ENCODE measurements at regions not wholly inside any gene's neighbourhood (a gene's known extent, or its start where the extent isn't known, plus 50 kb on each side); places are given as distances from the start of the nearest gene placed in this dataset.

DNA sequence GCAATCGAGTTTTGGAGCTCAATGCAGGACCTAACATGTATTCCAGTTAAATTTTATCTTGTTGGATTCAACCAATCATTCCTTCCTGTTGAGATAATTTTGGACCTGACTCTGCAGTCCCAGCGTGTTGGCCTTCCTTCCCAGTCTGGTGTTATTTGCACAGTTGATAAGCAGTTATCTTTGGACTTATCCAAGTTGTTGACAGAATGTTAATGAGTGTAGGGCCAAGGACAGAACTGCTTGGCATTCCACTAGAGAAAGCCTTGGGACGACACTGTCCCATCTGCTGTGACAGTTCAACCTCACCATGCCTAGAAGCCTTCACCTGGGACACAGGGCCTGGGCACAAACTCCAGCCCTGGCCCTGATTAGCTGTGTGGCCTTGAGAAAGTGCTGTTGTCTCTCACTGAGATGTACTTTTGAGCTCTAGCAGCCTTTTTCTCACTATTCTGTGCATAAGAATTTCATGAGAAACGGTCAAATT is 104.1 kb upstream of the SLC25A33 start (continued):
- TF ChIP-seq ZNF781 (CRISPR knock-in tag; IDR thresholded peaks at IDR 0.05; ENCODE audit: borderline replicate concordance, not compliant biosample characterization) (no peak), ZNF30 (CRISPR knock-in tag; IDR thresholded peaks at IDR 0.05) (no peak), CREM (IDR thresholded peaks at IDR 0.05) (peak; percentile 88), CREM (CRISPR knock-in tag; IDR thresholded peaks at IDR 0.05) (no peak), DR1 (CRISPR knock-in tag; IDR thresholded peaks at IDR 0.05) (no peak), RFXAP (CRISPR knock-in tag; IDR thresholded peaks at IDR 0.05; ENCODE audit: borderline replicate concordance) (peak; percentile 69; the same call in 1 of the 2 replicates), ZNF296 (CRISPR knock-in tag; conservative IDR thresholded peaks at IDR 0.05) (no peak), KLF9 (CRISPR knock-in tag; IDR thresholded peaks at IDR 0.05; ENCODE audit: low read depth) (no peak), DNMT3B (CRISPR knock-in tag; conservative IDR thresholded peaks at IDR 0.05) (no peak), FIP1L1 (IDR thresholded peaks at IDR 0.05; ENCODE audit: borderline replicate concordance, insufficient read depth, low read depth, low read length) (no peak), BRCA1 (CRISPR knock-in tag; IDR thresholded peaks at IDR 0.05) (no peak), NFRKB (IDR thresholded peaks at IDR 0.05) (no peak), SMC3 (IDR thresholded peaks at IDR 0.05; ENCODE audit: low read length) (no peak; the same call in 1 of the 2 replicates), TAF1 (CRISPR knock-in tag; IDR thresholded peaks at IDR 0.05) (no peak; the same call in 1 of the 2 replicates), NCOA2 (CRISPR knock-in tag; IDR thresholded peaks at IDR 0.05) (peak; percentile 97), ZC3H4 (CRISPR knock-in tag; IDR thresholded peaks at IDR 0.05; ENCODE audit: borderline replicate concordance) (no peak), ZNF282 (IDR thresholded peaks at IDR 0.05; ENCODE audit: partially characterized antibody) (no peak), DPF2 (CRISPR knock-in tag; IDR thresholded peaks at IDR 0.05; ENCODE audit: borderline replicate concordance, low read depth) (peak; percentile 93), FOXK2 (IDR thresholded peaks at IDR 0.05) (no peak), GFI1 (CRISPR knock-in tag; IDR thresholded peaks at IDR 0.05; ENCODE audit: borderline replicate concordance) (peak; percentile 86), ZNF383 (CRISPR knock-in tag; IDR thresholded peaks at IDR 0.05; ENCODE audit: borderline replicate concordance) (no peak), RNF2 (conservative IDR thresholded peaks at IDR 0.05; ENCODE audit: low read depth) (no peak), TEAD3 (CRISPR knock-in tag; optimal IDR thresholded peaks at IDR 0.05; ENCODE audit: borderline replicate concordance) (peak; percentile 96), HMG20A (CRISPR knock-in tag; IDR thresholded peaks at IDR 0.05; ENCODE audit: borderline replicate concordance) (peak; percentile 95), SP140L (CRISPR knock-in tag; IDR thresholded peaks at IDR 0.05; ENCODE audit: borderline replicate concordance) (no peak)
- TF ChIP-seq, protein P1, sequence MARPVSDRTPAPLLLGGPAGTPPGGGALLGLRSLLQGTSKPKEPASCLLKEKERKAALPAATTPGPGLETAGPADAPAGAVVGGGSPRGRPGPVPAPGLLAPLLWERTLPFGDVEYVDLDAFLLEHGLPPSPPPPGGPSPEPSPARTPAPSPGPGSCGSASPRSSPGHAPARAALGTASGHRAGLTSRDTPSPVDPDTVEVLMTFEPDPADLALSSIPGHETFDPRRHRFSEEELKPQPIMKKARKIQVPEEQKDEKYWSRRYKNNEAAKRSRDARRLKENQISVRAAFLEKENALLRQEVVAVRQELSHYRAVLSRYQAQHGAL (CRISPR knock-in tag; IDR thresholded peaks at IDR 0.05; ENCODE audit: not compliant biosample characterization), result no peak
- TF ChIP-seq, protein P2, sequence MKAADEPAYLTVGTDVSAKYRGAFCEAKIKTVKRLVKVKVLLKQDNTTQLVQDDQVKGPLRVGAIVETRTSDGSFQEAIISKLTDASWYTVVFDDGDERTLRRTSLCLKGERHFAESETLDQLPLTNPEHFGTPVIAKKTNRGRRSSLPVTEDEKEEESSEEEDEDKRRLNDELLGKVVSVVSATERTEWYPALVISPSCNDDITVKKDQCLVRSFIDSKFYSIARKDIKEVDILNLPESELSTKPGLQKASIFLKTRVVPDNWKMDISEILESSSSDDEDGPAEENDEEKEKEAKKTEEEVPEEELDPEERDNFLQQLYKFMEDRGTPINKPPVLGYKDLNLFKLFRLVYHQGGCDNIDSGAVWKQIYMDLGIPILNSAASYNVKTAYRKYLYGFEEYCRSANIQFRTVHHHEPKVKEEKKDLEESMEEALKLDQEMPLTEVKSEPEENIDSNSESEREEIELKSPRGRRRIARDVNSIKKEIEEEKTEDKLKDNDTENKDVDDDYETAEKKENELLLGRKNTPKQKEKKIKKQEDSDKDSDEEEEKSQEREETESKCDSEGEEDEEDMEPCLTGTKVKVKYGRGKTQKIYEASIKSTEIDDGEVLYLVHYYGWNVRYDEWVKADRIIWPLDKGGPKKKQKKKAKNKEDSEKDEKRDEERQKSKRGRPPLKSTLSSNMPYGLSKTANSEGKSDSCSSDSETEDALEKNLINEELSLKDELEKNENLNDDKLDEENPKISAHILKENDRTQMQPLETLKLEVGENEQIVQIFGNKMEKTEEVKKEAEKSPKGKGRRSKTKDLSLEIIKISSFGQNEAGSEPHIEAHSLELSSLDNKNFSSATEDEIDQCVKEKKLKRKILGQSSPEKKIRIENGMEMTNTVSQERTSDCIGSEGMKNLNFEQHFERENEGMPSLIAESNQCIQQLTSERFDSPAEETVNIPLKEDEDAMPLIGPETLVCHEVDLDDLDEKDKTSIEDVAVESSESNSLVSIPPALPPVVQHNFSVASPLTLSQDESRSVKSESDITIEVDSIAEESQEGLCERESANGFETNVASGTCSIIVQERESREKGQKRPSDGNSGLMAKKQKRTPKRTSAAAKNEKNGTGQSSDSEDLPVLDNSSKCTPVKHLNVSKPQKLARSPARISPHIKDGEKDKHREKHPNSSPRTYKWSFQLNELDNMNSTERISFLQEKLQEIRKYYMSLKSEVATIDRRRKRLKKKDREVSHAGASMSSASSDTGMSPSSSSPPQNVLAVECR (CRISPR knock-in tag; IDR thresholded peaks at IDR 0.05; ENCODE audit: borderline replicate concordance), result peak; percentile 62; the same call in 1 of the 2 replicates
- TF ChIP-seq, protein P3, sequence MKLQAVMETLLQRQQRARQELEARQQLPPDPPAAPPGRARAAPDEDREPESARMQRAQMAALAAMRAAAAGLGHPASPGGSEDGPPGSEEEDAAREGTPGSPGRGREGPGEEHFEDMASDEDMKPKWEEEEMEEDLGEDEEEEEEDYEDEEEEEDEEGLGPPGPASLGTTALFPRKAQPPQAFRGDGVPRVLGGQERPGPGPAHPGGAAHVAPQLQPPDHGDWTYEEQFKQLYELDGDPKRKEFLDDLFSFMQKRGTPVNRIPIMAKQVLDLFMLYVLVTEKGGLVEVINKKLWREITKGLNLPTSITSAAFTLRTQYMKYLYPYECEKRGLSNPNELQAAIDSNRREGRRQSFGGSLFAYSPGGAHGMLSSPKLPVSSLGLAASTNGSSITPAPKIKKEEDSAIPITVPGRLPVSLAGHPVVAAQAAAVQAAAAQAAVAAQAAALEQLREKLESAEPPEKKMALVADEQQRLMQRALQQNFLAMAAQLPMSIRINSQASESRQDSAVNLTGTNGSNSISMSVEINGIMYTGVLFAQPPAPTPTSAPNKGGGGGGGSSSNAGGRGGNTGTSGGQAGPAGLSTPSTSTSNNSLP (IDR thresholded peaks at IDR 0.05; ENCODE audit: low read depth, low read length), result peak; percentile 84
